K562 (cell line): ENCODE measurements at regions not wholly inside any gene's neighbourhood (a gene's known extent, or its start where the extent isn't known, plus 50 kb on each side); places are given as distances from the start of the nearest gene placed in this dataset.

Source experiments
- ARID2 ChIP-seq: fragments of 450-650 bp; IDR thresholded peaks from 2 replicates; pipeline ENCODE4 v1.6.1; 2017; ENCODE audit warnings: antibody characterized with exemption, mild to moderate bottlenecking
- CCAR2 ChIP-seq: fragments of 200-400 bp; formaldehyde crosslinking; IDR thresholded peaks from 2 replicates; pipeline ENCODE4 v1.6.1; 2017; ENCODE audit warnings: mild to moderate bottlenecking, low read depth, low read length
- DACH1 ChIP-seq: fragments of 450-650 bp; IDR thresholded peaks from 2 replicates; pipeline ENCODE4 v1.6.1; 2018; ENCODE audit not compliant: partially characterized antibody
- DMBX1 ChIP-seq: fragments of 250-450 bp; sonication (Bioruptor Pico); IDR thresholded peaks from 2 replicates; pipeline ENCODE4 v1.8.0; 2022; ENCODE audit warnings: inconsistent platforms, mild to moderate bottlenecking, moderate library complexity, borderline replicate concordance
- EWSR1 ChIP-seq: fragments of 450-650 bp; IDR thresholded peaks from 2 replicates; pipeline ENCODE4 v1.6.1; 2018; ENCODE audit warnings: borderline replicate concordance, mild to moderate bottlenecking, low read depth, moderate library complexity; ENCODE audit not compliant: partially characterized antibody
- NR2C2 ChIP-seq, 2 experiments: fragments of 200-800 bp in 1 of 2; sonication (Bioruptor generic) in 1 of 2; sonication (generic) in 1 of 2; formaldehyde crosslinking in 1 of 2; IDR thresholded peaks; 2 replicates each; pipeline versions ENCODE4 v1.6.1 to v1.8.0; 2016 to 2022; ENCODE audit warnings: mild to moderate bottlenecking in 1 of 2, missing compliant biosample characterization in 1 of 2, missing genetic modification characterization in 1 of 2, missing genetic modification reagents in 1 of 2
- NUFIP1 ChIP-seq: fragments of 450-650 bp; IDR thresholded peaks from 2 replicates; pipeline ENCODE4 v1.6.1; 2018; ENCODE audit not compliant: partially characterized antibody
- RAD21 ChIP-seq, 2 experiments: fragments of 250-450 bp in 1 of 2; fragments of 450-650 bp in 1 of 2; sonication (Bioruptor Pico) in 1 of 2; formaldehyde crosslinking in 1 of 2; IDR thresholded peaks in 1 of 2; conservative IDR thresholded peaks in 1 of 2; 2 replicates each; pipeline versions ENCODE4 v1.4.0 to v1.8.0; 2020 to 2022; ENCODE audit warnings: mild to moderate bottlenecking in 2 of 2, moderate library complexity in 1 of 2
- TARDBP ChIP-seq: fragments of 450-650 bp; IDR thresholded peaks from 2 replicates; pipeline ENCODE4 v1.6.1; 2016
- TOE1 ChIP-seq, 2 experiments: fragments of 450-650 bp in 1 of 2; sonication (generic) in 1 of 2; formaldehyde crosslinking in 1 of 2; IDR thresholded peaks; 2 replicates each; pipeline versions ENCODE4 v1.7.1 to v1.8.0; 2016 to 2022; ENCODE audit warnings: borderline replicate concordance in 2 of 2, mild to moderate bottlenecking in 2 of 2, antibody characterized with exemption in 1 of 2, inconsistent platforms in 1 of 2, low read depth in 1 of 2, missing genetic modification reagents in 1 of 2, moderate library complexity in 1 of 2
- TRIM28 ChIP-seq: fragments of 450-650 bp; IDR thresholded peaks from 2 replicates; pipeline ENCODE4 v1.6.1; 2017
- ZNF175 ChIP-seq: fragments of 200-800 bp; sonication (Bioruptor generic); IDR thresholded peaks from 2 replicates; pipeline ENCODE4 v1.6.1; 2016; ENCODE audit warnings: low read depth, mild to moderate bottlenecking, missing genetic modification characterization, missing compliant biosample characterization
- ZNF23 ChIP-seq: fragments of 250-450 bp; sonication (Bioruptor Pico); IDR thresholded peaks from 2 replicates; pipeline ENCODE4 v1.4.0; 2020; ENCODE audit warnings: mild to moderate bottlenecking
- ZNF589 ChIP-seq: fragments of 200-800 bp; sonication (Bioruptor generic); IDR thresholded peaks from 2 replicates; pipeline ENCODE4 v1.6.1; 2016; ENCODE audit warnings: low read depth, missing genetic modification characterization, missing compliant biosample characterization
- ZNF785 ChIP-seq: fragments of 250-450 bp; sonication (Bioruptor Pico); IDR thresholded peaks from 2 replicates; pipeline ENCODE4 v1.4.0; 2020; ENCODE audit warnings: mild to moderate bottlenecking
- ZNF79 ChIP-seq: fragments of 250-450 bp; sonication (Bioruptor Pico); IDR thresholded peaks from 2 replicates; pipeline ENCODE4 v1.4.0; 2020; ENCODE audit warnings: low read depth, mild to moderate bottlenecking, moderate library complexity
- TF ChIP-seq, protein P1 (sequence below): fragments of 250-450 bp; sonication (Bioruptor Pico); IDR thresholded peaks from 2 replicates; pipeline ENCODE4 v1.9.0; 2021; ENCODE audit warnings: mild to moderate bottlenecking, inconsistent platforms
- TF ChIP-seq, protein P2 (sequence below): sonication (generic); formaldehyde crosslinking; IDR thresholded peaks from 2 replicates; pipeline ENCODE4 v1.8.0; 2023; ENCODE audit warnings: mild to moderate bottlenecking, missing genetic modification reagents
- TF ChIP-seq, protein P3 (sequence below): fragments of 450-650 bp; formaldehyde crosslinking; IDR thresholded peaks from 2 replicates; pipeline ENCODE4 v1.4.0; 2020; ENCODE audit warnings: mild to moderate bottlenecking, moderate library complexity
- TF ChIP-seq, protein P4 (sequence below): fragments of 450-650 bp; formaldehyde crosslinking; IDR thresholded peaks from 2 replicates; pipeline ENCODE4 v1.4.0; 2022; ENCODE audit warnings: mild to moderate bottlenecking, moderate library complexity
- TF ChIP-seq, protein P5 (sequence below): IDR thresholded peaks from 2 replicates; pipeline ENCODE4 v1.6.1; 2014; ENCODE audit warnings: antibody characterized with exemption

DNA sequence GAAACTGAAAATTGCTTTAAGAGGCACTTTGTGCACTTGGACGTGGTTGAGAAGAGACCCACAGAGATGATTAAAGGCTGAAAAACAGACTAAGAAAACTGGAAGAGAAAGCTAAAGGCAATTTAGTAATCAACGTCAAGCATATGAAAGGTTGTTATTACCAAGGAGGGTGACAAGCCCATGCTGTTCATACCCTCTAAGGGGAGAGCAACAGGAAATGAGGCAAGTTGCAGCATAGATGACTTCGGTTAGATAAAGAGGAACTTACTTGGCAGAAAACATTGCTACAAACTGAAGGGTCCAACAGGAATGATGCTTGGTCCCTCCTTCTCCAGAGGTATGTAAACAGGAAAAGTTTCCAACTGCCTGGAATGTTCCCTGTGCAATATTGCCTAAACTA, 107.8 kb downstream of the DUSP6 start (continued):
- TF ChIP-seq, protein P1, sequence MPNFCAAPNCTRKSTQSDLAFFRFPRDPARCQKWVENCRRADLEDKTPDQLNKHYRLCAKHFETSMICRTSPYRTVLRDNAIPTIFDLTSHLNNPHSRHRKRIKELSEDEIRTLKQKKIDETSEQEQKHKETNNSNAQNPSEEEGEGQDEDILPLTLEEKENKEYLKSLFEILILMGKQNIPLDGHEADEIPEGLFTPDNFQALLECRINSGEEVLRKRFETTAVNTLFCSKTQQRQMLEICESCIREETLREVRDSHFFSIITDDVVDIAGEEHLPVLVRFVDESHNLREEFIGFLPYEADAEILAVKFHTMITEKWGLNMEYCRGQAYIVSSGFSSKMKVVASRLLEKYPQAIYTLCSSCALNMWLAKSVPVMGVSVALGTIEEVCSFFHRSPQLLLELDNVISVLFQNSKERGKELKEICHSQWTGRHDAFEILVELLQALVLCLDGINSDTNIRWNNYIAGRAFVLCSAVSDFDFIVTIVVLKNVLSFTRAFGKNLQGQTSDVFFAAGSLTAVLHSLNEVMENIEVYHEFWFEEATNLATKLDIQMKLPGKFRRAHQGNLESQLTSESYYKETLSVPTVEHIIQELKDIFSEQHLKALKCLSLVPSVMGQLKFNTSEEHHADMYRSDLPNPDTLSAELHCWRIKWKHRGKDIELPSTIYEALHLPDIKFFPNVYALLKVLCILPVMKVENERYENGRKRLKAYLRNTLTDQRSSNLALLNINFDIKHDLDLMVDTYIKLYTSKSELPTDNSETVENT (CRISPR knock-in tag) = no peak
- TF ChIP-seq, protein P2, sequence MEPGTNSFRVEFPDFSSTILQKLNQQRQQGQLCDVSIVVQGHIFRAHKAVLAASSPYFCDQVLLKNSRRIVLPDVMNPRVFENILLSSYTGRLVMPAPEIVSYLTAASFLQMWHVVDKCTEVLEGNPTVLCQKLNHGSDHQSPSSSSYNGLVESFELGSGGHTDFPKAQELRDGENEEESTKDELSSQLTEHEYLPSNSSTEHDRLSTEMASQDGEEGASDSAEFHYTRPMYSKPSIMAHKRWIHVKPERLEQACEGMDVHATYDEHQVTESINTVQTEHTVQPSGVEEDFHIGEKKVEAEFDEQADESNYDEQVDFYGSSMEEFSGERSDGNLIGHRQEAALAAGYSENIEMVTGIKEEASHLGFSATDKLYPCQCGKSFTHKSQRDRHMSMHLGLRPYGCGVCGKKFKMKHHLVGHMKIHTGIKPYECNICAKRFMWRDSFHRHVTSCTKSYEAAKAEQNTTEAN (CRISPR knock-in tag) = no peak
- TF ChIP-seq TARDBP = no peak
- TF ChIP-seq TOE1 (IDR thresholded peaks at IDR 0.05; ENCODE audit: borderline replicate concordance) = no peak
- no peak for TF ChIP-seq TOE1 (CRISPR knock-in tag; IDR thresholded peaks at IDR 0.05; ENCODE audit: borderline replicate concordance, low read depth)
- TF ChIP-seq ARID2 = no peak
- TF ChIP-seq EWSR1 = no peak
- TF ChIP-seq, protein P3, sequence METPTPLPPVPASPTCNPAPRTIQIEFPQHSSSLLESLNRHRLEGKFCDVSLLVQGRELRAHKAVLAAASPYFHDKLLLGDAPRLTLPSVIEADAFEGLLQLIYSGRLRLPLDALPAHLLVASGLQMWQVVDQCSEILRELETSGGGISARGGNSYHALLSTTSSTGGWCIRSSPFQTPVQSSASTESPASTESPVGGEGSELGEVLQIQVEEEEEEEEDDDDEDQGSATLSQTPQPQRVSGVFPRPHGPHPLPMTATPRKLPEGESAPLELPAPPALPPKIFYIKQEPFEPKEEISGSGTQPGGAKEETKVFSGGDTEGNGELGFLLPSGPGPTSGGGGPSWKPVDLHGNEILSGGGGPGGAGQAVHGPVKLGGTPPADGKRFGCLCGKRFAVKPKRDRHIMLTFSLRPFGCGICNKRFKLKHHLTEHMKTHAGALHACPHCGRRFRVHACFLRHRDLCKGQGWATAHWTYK (CRISPR knock-in tag) = peak; percentile 30; the same call in 1 of the 2 replicates
- no peak for TF ChIP-seq TRIM28
- TF ChIP-seq ZNF23 (CRISPR knock-in tag) = no peak
- TF ChIP-seq DACH1 = no peak
- TF ChIP-seq, protein P4, sequence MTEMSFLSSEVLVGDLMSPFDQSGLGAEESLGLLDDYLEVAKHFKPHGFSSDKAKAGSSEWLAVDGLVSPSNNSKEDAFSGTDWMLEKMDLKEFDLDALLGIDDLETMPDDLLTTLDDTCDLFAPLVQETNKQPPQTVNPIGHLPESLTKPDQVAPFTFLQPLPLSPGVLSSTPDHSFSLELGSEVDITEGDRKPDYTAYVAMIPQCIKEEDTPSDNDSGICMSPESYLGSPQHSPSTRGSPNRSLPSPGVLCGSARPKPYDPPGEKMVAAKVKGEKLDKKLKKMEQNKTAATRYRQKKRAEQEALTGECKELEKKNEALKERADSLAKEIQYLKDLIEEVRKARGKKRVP (CRISPR knock-in tag) = peak; percentile 68; the same call in 1 of the 2 replicates
- TF ChIP-seq NUFIP1 = no peak
- no peak for TF ChIP-seq ZNF785 (CRISPR knock-in tag)
- TF ChIP-seq CCAR2 = no peak
- peak; percentile 56; the same call in 1 of the 2 replicates for TF ChIP-seq ZNF175 (CRISPR knock-in tag)
- TF ChIP-seq ZNF589 = peak; percentile 5; the same call in 1 of the 2 replicates
- TF ChIP-seq, protein P5, sequence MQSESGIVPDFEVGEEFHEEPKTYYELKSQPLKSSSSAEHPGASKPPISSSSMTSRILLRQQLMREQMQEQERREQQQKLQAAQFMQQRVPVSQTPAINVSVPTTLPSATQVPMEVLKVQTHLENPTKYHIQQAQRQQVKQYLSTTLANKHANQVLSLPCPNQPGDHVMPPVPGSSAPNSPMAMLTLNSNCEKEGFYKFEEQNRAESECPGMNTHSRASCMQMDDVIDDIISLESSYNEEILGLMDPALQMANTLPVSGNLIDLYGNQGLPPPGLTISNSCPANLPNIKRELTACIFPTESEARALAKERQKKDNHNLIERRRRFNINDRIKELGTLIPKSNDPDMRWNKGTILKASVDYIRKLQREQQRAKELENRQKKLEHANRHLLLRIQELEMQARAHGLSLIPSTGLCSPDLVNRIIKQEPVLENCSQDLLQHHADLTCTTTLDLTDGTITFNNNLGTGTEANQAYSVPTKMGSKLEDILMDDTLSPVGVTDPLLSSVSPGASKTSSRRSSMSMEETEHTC = no peak
- TF ChIP-seq RAD21 (CRISPR knock-in tag; conservative IDR thresholded peaks at IDR 0.05 in 1 of 2, IDR thresholded peaks at IDR 0.05 in 1 of 2) = peak in 1 of 2 experiments; percentile 1; a peak in 2 of 4 replicates
- 0 out of 2 replicates have a peak, but pooled peaks have one; percentile 53 for TF ChIP-seq ZNF79 (CRISPR knock-in tag)
- no peak for TF ChIP-seq NR2C2 (CRISPR knock-in tag; IDR thresholded peaks at IDR 0.05)
- peak; percentile 9; the same call in 1 of the 2 replicates for TF ChIP-seq NR2C2 (tag; IDR thresholded peaks at IDR 0.05)
- TF ChIP-seq DMBX1 (CRISPR knock-in tag) = peak; percentile 92
